22Rv1 (cell line): ENCODE measurements at regions not wholly inside any gene's neighbourhood (a gene's known extent, or its start where the extent isn't known, plus 50 kb on each side); places are given as distances from the start of the nearest gene placed in this dataset.

Experiments
- ZFX ChIP-seq: fragments of 450-650 bp; IDR thresholded peaks from 2 replicates; pipeline ENCODE4 v1.6.1; 2017; ENCODE audit warnings: antibody characterized with exemption, borderline replicate concordance
- TF ChIP-seq, protein P1 (sequence below): fragments of 450-650 bp; IDR thresholded peaks from 2 replicates; pipeline ENCODE4 v1.5.1; 2017; ENCODE audit warnings: mild to moderate bottlenecking

- TF ChIP-seq, protein P1, sequence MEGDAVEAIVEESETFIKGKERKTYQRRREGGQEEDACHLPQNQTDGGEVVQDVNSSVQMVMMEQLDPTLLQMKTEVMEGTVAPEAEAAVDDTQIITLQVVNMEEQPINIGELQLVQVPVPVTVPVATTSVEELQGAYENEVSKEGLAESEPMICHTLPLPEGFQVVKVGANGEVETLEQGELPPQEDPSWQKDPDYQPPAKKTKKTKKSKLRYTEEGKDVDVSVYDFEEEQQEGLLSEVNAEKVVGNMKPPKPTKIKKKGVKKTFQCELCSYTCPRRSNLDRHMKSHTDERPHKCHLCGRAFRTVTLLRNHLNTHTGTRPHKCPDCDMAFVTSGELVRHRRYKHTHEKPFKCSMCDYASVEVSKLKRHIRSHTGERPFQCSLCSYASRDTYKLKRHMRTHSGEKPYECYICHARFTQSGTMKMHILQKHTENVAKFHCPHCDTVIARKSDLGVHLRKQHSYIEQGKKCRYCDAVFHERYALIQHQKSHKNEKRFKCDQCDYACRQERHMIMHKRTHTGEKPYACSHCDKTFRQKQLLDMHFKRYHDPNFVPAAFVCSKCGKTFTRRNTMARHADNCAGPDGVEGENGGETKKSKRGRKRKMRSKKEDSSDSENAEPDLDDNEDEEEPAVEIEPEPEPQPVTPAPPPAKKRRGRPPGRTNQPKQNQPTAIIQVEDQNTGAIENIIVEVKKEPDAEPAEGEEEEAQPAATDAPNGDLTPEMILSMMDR = no peak
- no peak for TF ChIP-seq ZFX
These were observed 148.7 kb downstream of the ZIC5 start for GRCh38 chr13:99822820-99823219.
